ENCODE measurements at regions not wholly inside any gene's neighbourhood (a gene's known extent, or its start where the extent isn't known, plus 50 kb on each side); places are given as distances from the start of the nearest gene placed in this dataset.

- TF ChIP-seq NFATC4 (CRISPR knock-in tag; IDR thresholded peaks at IDR 0.05), result no peak
- TF ChIP-seq CTCF (IDR thresholded peaks at IDR 0.05), result no peak
- TF ChIP-seq AR (CRISPR knock-in tag; IDR thresholded peaks at IDR 0.05), result no peak
- no peak for TF ChIP-seq CREM (CRISPR knock-in tag; IDR thresholded peaks at IDR 0.05)
- TF ChIP-seq IRF2 (CRISPR knock-in tag; IDR thresholded peaks at IDR 0.05; ENCODE audit: borderline replicate concordance, low read depth), result no peak
- no peak for TF ChIP-seq STAT6 (CRISPR knock-in tag; conservative IDR thresholded peaks at IDR 0.05; ENCODE audit: low read depth)
Observed at GRCh38 chr4:71685975-71686374, 97.9 kb downstream of the GC start.

Measured in WTC11 (cell line).